ENCODE measurements at regions not wholly inside any gene's neighbourhood (a gene's known extent, or its start where the extent isn't known, plus 50 kb on each side); places are given as distances from the start of the nearest gene placed in this dataset.

GRCh38 chr7:92925876-92926696, 89.7 kb upstream of the CDK6 start:
- DNase-seq (ENCODE audit: low spot score), result no peak
- H3K27me3 ChIP-seq (ENCODE audit: control insufficient read depth in 4 of 4, insufficient read depth in 4 of 4, low read length in 3 of 4), result peaks cover 0 to 8% (median 0%) of the 10 kb centered on the region in 4 donors
- WGBS, result 50% methylated on average over 9 of the region's 9 CpGs

More at GRCh38 chr7:92925876-92926696, 89.7 kb upstream of the CDK6 start:
- H3K4me1 ChIP-seq (ENCODE audit: control insufficient read depth in 4 of 4, insufficient read depth in 4 of 4, low read length in 3 of 4), result no peaks in the 10 kb centered on the region
- no peak overlapping the region for H3K4me3 ChIP-seq (ENCODE audit: low read depth in 1 of 3, low read length in 3 of 3)
- H3K9ac ChIP-seq (ENCODE audit: low read depth in 1 of 2, low read length in 2 of 2), result no peak overlapping the region
- TF ChIP-seq, protein P1, sequence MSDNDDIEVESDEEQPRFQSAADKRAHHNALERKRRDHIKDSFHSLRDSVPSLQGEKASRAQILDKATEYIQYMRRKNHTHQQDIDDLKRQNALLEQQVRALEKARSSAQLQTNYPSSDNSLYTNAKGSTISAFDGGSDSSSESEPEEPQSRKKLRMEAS (IDR thresholded peaks at IDR 0.05), result no peak
- no peak for TF ChIP-seq CTCF (IDR thresholded peaks at IDR 0.05; ENCODE audit: low read depth, low read length, missing input control)
- TF ChIP-seq NR2F2 (IDR thresholded peaks at IDR 0.05), result no peak
- TF ChIP-seq RAD21 (IDR thresholded peaks at IDR 0.05), result no peak
- no peak for TF ChIP-seq JUND (IDR thresholded peaks at IDR 0.05)
- TF ChIP-seq YY1 (IDR thresholded peaks at IDR 0.05), result no peak
- no peak for TF ChIP-seq HNF4A (conservative IDR thresholded peaks at IDR 0.05)
- TF ChIP-seq GABPA (IDR thresholded peaks at IDR 0.05 in 1 of 2, conservative IDR thresholded peaks at IDR 0.05 in 1 of 2), result no peak
- no peak for TF ChIP-seq HNF4G (IDR thresholded peaks at IDR 0.05)
- TF ChIP-seq RXRA (IDR thresholded peaks at IDR 0.05), result no peak
- TF ChIP-seq, protein P2, sequence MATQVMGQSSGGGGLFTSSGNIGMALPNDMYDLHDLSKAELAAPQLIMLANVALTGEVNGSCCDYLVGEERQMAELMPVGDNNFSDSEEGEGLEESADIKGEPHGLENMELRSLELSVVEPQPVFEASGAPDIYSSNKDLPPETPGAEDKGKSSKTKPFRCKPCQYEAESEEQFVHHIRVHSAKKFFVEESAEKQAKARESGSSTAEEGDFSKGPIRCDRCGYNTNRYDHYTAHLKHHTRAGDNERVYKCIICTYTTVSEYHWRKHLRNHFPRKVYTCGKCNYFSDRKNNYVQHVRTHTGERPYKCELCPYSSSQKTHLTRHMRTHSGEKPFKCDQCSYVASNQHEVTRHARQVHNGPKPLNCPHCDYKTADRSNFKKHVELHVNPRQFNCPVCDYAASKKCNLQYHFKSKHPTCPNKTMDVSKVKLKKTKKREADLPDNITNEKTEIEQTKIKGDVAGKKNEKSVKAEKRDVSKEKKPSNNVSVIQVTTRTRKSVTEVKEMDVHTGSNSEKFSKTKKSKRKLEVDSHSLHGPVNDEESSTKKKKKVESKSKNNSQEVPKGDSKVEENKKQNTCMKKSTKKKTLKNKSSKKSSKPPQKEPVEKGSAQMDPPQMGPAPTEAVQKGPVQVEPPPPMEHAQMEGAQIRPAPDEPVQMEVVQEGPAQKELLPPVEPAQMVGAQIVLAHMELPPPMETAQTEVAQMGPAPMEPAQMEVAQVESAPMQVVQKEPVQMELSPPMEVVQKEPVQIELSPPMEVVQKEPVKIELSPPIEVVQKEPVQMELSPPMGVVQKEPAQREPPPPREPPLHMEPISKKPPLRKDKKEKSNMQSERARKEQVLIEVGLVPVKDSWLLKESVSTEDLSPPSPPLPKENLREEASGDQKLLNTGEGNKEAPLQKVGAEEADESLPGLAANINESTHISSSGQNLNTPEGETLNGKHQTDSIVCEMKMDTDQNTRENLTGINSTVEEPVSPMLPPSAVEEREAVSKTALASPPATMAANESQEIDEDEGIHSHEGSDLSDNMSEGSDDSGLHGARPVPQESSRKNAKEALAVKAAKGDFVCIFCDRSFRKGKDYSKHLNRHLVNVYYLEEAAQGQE (IDR thresholded peaks at IDR 0.05), result no peak
- TF ChIP-seq FOXA2 (IDR thresholded peaks at IDR 0.05), result no peak
- TF ChIP-seq FOXA1 (IDR thresholded peaks at IDR 0.05), result no peak
- no peak for TF ChIP-seq ZBTB33 (IDR thresholded peaks at IDR 0.05)
- no peak for TF ChIP-seq TAF1 (conservative IDR thresholded peaks at IDR 0.05)
- no peak for TF ChIP-seq ATF3 (IDR thresholded peaks at IDR 0.05)
- TF ChIP-seq SP1 (IDR thresholded peaks at IDR 0.05), result no peak
- TF ChIP-seq EGR1 (IDR thresholded peaks at IDR 0.05; ENCODE audit: low read depth in 2 of 2), result no peak
- H3K36me3 ChIP-seq (ENCODE audit: control insufficient read depth in 4 of 4, insufficient read depth in 3 of 4, low read depth in 1 of 4, low read length in 3 of 4), result no peaks in the 10 kb centered on the region
- no peak overlapping the region for H3K27ac ChIP-seq (ENCODE audit: low read depth in 1 of 2, low read length in 2 of 2)
- H3K9me3 ChIP-seq (ENCODE audit: control insufficient read depth in 4 of 4, low read length in 3 of 4), result peaks cover 0 to 5% (median 2%) of the 10 kb centered on the region in 4 donors

All from liver (tissue), 8 donors.